NCI-H774 (cell line): ENCODE measurements at regions not wholly inside any gene's neighbourhood (a gene's known extent, or its start where the extent isn't known, plus 50 kb on each side); places are given as distances from the start of the nearest gene placed in this dataset.
"Not testable (repeated sequence)": the region's sequence is repeated elsewhere in the genome, so short reads cannot be mapped to it uniquely, and the experiment has no call there.

Experiments
- DNase-seq: peaks from one replicate; lab custom pipeline; 2025; lab: John Stamatoyannopoulos, UW

DNA sequence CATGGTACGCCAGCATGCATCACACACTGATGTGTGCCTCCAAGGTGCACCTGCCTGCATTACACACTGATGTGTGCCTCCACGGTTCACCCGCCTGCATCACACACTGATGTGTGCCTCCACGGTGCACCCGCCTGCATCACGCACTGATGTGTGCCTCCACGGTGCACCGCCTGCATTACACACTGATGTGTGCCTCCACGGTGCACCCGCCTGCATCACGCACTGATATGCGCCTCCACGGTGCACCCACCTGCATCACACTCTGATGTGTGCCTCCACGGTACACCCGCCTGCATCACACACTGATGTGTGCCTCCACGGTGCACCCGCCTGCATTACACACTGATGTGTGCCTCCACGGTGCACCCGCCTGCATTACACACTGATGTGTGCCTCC, 223.1 kb upstream of the SHH start:
- not testable (repeated sequence) for DNase-seq

- no peak for DNase-seq
These were observed 222.1 kb upstream of the SHH start for GRCh38 chr7:156034397-156034796.

DNA sequence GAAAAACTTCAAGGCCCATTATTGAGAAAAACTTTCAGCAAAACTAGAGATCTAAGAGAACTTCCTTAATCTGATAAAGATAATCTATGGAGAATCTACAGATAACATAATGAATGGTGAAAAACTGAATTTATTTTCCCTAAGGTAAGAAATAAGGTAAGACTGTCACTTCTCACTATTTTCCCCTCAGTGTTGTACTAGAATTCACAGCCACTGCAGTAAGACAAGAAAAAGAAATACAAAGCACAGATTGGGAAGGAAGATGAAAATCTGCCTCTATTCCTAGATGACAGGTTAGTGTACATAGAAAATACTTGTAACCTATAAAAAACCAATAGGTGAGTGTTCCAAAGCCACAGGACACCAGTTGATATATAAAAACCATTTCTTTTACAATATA, 220.7 kb upstream of the SHH start:
- no peak for DNase-seq

DNA sequence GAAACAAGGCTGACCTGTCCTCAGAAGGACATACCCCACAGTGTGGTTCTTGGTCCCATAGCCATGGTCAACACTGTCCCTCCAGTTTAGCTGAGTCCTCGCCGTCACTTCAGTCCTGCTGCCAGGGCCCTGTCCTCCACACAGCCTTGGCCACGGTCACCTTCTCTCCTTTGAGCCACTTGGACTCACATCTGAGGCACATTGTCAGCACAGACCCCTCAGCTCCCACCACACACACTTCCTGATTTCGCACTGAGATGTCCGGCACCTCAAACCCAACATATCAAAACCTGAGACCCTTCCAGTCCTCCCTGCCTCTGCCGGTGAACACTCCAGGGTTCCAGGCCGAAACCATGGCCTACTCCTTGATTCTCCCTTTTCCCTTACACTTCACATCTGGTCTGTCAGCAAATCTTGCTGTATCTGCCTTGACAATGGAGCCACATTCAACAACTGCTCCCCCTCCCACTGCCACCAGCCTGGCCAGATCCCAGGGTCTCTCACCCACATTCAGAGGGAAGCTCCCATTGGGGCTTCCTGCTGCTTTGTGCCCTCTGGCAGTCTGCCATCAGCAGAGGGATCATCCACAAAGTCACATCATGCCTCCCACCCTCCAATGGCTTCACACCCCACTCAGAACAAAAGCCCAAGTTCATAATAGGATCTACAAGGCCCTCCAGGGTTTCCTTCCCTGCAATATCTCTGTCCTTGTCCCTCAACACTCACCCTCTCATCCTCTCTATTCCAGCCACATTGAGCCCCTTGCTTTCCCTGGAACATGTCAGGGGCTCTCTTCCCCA, 219.6 kb upstream of the SHH start:
- DNase-seq, result no peak

GRCh38 chr7:156029460-156030007, 217.3 kb upstream of the SHH start:
- no peak for DNase-seq

DNA sequence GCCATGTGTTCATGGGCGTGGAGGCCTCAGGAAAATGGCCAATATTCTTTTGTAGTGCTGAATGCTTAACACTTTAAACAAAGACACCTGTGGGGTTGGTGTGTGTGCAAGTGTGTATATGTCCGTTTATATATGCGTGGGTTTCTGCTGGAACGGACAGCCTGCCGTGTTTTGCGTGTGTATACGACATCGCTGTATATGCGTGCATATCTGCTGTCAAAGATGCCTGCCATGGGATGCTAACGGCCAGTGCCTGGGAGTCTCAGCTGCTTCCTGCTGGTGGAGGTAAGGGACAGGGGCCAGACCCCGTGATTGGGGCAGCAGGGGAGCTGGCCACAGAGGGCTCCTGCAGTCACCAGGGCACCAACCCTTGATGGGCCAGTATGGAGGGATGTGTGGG, 216.3 kb upstream of the SHH start:
- no peak for DNase-seq

- no peak for DNase-seq
These were observed 215.6 kb upstream of the SHH start for GRCh38 chr7:156027821-156028220.

GRCh38 chr7:156026603-156027002, 214.3 kb upstream of the SHH start:
- DNase-seq, result no peak

GRCh38 chr7:156026076-156026600, 213.9 kb upstream of the SHH start:
- DNase-seq, result no peak

DNA sequence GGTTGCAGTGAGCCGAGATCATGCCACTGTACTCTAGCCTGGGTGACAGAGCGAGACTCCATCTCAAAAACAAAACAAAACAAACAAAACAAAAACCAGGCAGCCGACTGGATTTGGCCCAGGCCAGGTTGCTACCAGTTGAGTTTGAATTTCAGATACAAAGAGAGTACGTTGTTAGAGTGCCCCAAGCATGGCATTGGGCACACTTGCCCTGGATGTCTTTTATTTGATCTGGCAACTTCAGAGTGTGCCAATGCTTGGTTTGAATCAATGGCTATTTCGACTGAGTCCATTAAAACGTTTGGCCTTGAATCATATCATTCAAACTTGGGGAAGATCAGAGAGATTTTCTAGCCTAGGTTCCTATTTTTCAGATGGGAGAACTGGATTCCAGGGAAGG, 213.4 kb upstream of the SHH start:
- no peak for DNase-seq

- DNase-seq, result no peak
These were observed 211.9 kb upstream of the SHH start for GRCh38 chr7:156024201-156024600.

DNA sequence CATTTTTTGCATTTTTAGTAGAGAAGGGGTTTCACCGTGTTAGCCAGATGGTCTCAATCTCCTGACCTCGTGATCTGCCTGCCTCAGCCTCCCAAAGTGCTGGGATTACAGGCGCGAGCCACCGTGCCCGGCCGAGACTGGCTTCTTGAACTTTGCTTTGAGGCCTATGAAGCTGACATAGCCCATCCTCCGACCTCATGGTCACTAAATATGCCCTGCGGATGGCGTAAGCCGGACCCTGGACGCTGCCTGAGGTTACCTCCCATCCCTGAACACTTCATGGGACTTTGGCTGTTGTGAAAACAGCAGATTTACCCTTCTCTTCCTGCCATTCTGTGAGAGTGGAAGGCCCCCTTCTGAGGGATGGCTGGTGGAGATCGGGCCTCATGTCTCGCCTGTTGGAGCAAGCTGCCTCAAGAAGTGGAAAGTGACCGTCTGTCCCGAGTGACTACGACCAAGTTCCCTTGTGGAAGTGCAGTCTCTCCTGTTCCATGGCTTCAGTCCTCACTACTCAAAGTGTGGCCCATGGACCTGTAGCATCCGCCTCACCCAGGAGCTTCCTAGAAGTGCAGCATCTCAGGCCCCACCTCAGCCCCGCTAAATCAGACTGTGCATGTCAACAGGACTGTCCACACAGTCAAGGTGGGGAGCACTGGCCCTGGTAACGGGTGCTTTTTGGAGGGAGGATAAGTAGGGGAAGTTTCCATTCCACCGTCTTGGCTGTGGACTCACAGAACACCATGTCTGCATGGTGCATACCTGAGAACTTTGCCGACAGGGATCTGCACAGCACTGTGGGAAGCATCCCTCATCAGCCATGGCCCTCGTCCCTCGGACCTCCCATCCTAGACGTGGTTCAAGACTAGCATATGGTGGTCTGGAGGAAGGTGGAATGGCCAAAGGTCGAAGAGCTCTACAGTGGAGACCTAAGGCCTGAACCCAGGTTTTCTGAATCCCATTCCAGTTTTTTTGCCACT, 210.5 kb upstream of the SHH start:
- DNase-seq, result no peak

DNA sequence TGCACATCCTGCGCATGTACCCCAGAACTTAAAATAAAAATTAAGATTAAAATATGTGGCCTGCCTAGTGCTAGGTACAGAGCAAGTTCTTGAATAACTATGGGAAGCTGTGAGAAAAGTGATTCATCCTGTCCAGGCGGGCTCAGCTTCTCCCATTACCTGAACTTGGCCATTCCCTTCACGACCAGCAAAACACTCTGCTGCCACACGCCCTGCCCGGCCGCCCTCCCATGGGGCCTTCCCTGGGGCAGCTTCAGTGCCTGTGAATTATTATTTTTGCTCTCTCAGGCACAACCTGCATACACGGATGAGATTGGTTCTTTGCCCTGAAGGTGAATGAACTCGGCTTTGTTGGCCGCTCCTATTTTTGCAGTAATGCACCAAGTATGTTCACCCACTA, 209.2 kb upstream of the SHH start:
- DNase-seq, result no peak

DNA sequence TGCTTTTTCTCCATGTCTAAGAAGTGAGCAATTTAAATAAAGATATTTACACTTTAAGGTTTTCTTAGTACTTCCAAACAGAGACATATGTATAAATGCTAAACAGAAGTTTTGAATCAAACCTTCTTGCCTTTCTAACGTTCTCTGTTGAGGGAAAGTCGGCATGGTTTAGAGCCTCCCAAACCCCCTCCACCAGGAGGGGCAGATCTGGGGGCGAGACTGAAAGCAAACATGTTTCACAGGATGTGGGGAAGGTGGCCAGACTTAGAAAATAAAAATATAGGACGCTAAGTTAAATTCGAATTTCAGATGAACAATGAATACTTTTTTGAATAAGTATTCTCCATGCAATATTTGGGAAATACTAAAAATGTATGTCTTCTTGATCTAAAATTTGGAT, 208.3 kb upstream of the SHH start:
- DNase-seq, result no peak

DNA sequence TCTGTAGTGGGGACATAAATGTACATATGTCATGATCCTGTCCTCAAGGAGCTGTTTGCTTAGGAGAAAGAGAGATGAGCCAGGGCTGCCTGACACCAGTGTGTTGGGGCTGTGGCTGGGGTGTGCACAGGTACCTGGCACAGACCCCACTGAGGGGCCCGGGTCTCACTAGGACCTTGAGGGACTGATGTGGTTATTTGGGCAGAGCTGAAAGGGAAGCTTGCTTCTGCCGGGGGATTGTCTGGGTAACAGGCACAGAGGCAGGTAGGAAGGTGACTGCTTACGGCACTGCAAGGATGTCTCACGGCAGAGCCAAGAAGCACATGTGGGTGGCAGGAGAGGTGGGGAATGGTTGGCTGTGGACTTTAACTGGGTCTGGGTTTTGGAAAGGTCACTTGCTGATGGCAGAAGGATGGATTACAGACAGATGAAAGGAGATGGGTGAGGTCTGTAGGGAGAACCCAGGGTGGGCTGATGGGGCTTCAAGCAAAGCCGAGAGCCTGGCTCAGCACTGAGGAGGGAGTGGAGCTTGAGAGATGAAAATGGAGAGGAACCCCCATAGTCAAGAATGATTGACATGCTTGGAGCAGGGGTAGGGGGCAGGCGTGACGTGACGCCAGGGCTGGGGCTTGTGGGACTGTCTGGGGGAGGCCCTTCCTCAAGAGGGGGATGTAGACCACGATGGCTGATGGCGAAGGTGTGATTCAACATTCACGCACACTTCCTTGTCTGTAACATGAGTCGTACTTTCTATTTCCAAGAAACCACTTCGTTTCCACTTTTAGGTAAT, 207.7 kb upstream of the SHH start:
- no peak for DNase-seq

GRCh38 chr7:156019308-156019707, 207.0 kb upstream of the SHH start:
- no peak for DNase-seq

GRCh38 chr7:156017916-156018700, 205.8 kb upstream of the SHH start:
- DNase-seq, result no peak

GRCh38 chr7:156017431-156017830, 205.2 kb upstream of the SHH start:
- DNase-seq, result no peak

- DNase-seq, result no peak
These were observed 203.2 kb upstream of the SHH start for GRCh38 chr7:156015237-156016020.

DNA sequence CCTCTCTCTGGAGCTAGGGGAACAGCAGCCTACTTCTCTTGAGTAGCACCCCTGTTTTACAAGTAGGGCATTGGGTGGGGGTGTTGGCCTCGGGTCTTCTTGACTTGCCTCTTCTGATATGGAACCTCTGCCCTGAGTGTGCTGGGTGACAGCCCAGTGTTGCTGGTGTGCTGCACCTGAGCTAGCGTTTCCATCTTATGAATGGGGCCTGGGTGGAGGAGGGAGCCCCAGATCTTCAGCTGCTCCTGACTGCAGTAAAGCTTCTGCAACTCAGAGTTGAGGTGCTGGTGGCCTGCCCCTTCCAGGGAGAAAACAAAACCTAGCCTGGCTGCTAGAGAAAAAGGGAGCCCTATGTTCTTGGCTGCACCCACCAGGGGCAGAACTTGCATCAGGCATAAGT, 202.5 kb upstream of the SHH start:
- no peak for DNase-seq
